Jurkat, Clone E6-1 (cell line): ENCODE measurements at regions not wholly inside any gene's neighbourhood (a gene's known extent, or its start where the extent isn't known, plus 50 kb on each side); places are given as distances from the start of the nearest gene placed in this dataset.

Experiments used
- DNase-seq: peaks from one replicate; pipeline ENCODE4 v3.0.0-alpha.2; 2011; ENCODE audit warnings: low read depth, low spot score
- H3K4me3 ChIP-seq: 2 replicates; pipeline ENCODE4 v1.5.1; 2011; ENCODE audit warnings: mild to moderate bottlenecking, low read length, control low read depth, moderate library complexity

DNA sequence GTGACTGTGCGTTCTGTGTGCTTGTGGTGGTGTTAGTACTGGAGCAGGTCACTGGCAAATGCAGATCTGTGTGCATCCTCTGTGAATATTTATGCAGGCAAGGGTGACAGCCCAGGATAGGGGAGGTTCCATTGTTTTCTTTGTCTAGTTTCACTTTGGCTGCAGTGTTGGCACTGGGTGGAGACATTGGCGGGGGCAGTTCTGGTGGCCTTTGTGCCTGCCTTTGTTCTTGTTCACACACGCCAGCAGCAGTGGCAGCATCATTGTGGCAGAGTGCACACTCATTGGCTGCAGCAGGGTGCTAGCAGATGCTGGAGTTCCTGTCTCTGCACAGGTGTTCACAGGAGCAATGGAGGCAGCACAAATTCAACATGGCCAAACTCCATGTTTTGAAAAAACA is 495.3 kb downstream of the UBE2NL start:
- DNase-seq: no peak
- H3K4me3 ChIP-seq: no peak overlapping the region

DNA sequence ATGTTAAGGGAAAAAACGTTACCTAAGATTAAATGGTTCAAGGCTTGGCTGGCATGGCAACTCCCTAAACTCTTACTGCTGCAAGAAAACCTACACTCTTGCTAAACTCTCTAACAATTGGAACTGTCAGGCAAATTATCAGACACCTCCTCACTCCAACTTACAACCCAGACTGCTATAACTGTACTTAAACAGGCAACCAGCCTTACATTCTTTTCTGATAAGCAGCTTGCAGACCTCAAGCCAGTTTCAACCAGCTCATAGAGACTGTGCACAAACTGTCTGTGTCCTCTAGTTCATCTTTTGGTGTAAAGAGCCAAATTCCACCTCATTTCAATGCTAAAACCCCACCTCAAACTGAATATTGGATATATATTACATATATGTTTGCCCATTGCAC is 504.9 kb downstream of the UBE2NL start:
- DNase-seq: no peak
- no peak overlapping the region for H3K4me3 ChIP-seq
